ENCODE measurements at regions not wholly inside any gene's neighbourhood (a gene's known extent, or its start where the extent isn't known, plus 50 kb on each side); places are given as distances from the start of the nearest gene placed in this dataset.
"Not testable (repeated sequence)": the region's sequence is repeated elsewhere in the genome, so short reads cannot be mapped to it uniquely, and the experiment has no call there.

DNA sequence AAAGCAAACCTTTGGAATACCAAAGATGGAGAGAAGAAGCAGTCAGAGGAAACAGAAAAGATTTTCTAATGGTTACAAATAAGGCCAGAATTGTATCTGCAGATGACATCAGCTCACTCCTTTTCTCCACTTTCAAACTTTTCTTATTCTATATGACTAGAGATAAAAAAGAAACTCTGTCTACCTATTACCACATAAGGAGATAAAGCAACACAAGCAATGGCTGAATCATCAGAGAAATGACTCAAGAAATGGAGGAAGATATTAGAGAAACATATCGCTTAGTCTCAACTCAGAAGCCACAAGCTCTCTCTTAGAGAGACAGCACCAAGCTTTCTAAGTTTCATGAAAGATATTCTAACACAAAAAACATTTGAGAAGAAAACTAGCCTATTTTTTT, 784.0 kb downstream of the ZPLD1 start:
- no peaks in the 10 kb centered on the region for H3K4me1 ChIP-seq
- no peaks in the 10 kb centered on the region for H3K9me3 ChIP-seq
- DNase-seq, result no peak
- H3K27me3 ChIP-seq, result no peaks in the 10 kb centered on the region
- TF ChIP-seq, protein P1, sequence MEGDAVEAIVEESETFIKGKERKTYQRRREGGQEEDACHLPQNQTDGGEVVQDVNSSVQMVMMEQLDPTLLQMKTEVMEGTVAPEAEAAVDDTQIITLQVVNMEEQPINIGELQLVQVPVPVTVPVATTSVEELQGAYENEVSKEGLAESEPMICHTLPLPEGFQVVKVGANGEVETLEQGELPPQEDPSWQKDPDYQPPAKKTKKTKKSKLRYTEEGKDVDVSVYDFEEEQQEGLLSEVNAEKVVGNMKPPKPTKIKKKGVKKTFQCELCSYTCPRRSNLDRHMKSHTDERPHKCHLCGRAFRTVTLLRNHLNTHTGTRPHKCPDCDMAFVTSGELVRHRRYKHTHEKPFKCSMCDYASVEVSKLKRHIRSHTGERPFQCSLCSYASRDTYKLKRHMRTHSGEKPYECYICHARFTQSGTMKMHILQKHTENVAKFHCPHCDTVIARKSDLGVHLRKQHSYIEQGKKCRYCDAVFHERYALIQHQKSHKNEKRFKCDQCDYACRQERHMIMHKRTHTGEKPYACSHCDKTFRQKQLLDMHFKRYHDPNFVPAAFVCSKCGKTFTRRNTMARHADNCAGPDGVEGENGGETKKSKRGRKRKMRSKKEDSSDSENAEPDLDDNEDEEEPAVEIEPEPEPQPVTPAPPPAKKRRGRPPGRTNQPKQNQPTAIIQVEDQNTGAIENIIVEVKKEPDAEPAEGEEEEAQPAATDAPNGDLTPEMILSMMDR (IDR thresholded peaks at IDR 0.05), result no peak
- TF ChIP-seq POLR2A (IDR thresholded peaks at IDR 0.05), result no peak
- no peak overlapping the region for H3K4me3 ChIP-seq
- H3K27ac ChIP-seq, result no peak overlapping the region
- intact Hi-C loops (cut with DNase I), result no loop called here
- 84 to 87% methylated on average over 1 of the region's 1 CpG for WGBS, 2 donors
- no peaks in the 10 kb centered on the region for H3K36me3 ChIP-seq

DNA sequence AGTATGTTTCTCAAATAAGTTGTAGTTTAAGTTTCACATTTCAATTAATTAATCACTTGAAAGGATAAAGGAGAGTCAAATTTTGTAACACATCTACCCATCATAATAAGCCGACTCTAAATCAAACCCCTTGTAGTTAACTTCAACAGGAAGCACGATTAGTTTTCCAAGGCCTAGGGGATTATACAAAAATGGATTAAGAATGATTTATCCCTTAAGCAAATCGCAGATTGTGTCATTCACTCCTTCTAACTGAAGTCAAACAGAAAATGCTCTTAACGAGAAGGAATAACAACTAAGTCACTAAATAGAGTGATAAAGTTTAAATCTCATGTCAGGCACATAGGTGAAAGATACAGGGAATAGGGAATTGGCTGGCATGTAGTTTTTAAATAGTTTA, 792.8 kb downstream of the ZPLD1 start:
- H3K4me1 ChIP-seq, result no peaks in the 10 kb centered on the region
- no peak for DNase-seq
- H3K27ac ChIP-seq, result no peak overlapping the region
- intact Hi-C loops (cut with DNase I), result no loop called here
- WGBS, 2 donors, result 63 to 67% methylated on average over 4 of the region's 4 CpGs
- no peaks in the 10 kb centered on the region for H3K27me3 ChIP-seq
- no peak overlapping the region for H3K4me3 ChIP-seq
- H3K36me3 ChIP-seq, result no peaks in the 10 kb centered on the region
- no peak for TF ChIP-seq POLR2A (IDR thresholded peaks at IDR 0.05)
- TF ChIP-seq, protein P1 (IDR thresholded peaks at IDR 0.05), result no peak
- no peaks in the 10 kb centered on the region for H3K9me3 ChIP-seq

DNA sequence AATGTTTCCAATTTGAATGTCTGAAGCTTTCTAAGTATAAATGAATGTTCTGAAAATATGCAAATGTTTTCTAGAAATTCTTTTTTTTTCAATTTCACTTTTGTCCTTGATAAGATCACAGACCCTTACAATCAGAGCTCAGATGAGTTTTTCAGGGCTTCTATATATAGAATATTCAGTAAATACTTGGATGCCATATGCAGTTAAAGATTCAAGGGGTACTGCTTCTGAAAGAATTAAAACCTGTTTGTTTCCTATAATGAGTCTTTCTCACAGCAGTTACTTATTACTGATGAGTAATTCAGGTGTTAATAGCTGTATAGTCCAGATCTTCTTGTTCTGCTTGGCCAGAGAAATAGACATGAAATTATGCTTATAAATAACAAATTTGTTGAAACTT, 812.6 kb downstream of the ZPLD1 start:
- H3K4me1 ChIP-seq, result no peaks in the 10 kb centered on the region
- no peak for DNase-seq
- H3K27me3 ChIP-seq, result no peaks in the 10 kb centered on the region
- H3K9me3 ChIP-seq, result no peaks in the 10 kb centered on the region
- H3K36me3 ChIP-seq, result no peaks in the 10 kb centered on the region
- intact Hi-C loops (cut with DNase I), result no loop called here
- no peak overlapping the region for H3K27ac ChIP-seq
- no peak for TF ChIP-seq POLR2A (IDR thresholded peaks at IDR 0.05)
- TF ChIP-seq, protein P1 (IDR thresholded peaks at IDR 0.05), result no peak
- no peak overlapping the region for H3K4me3 ChIP-seq

DNA sequence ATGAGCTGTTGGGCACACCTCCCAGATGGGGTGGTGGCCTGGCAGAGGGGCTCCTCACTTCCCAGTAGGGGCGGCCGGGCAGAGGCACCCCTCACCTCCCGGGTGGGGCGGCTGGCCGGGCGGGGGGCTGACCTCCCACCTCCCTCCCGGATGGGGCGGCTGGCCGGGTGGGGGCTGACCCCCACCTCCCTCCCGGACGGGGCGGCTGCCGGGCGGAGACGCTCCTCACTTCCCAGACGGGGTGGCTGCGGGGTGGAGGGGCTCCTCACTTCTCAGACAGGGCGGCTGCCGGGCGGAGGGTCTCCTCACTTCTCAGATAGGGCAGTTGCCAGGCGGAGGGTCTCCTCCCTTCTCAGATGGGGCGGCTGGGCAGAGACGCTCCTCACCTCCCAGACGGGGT, 820.0 kb downstream of the ZPLD1 start:
- not testable (repeated sequence) for DNase-seq, H3K27me3 ChIP-seq
- WGBS, 2 donors, result no CpG with 5 or more reads among the region's 24 CpGs

DNA sequence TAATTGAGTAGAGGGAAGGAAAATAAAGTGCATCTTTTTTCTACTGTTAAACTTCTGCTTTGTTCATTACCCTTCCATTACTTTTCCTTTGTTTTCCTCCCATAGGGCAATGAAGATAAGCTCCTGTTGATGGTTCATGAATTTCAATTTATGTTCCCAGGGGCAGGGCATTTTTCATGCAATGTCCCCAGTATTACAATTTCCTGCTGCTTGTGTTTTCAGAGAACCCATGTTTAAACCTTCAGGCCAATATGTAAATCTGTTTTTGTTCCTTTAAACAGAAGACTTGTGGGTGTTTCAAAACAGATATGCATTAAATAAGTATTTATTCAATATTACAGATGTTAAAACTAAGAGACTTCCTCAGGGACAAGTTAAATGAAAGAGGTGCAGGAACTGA, 834.5 kb downstream of the ZPLD1 start:
- intact Hi-C loops (cut with DNase I), result no loop called here
- peaks cover 0 to 22% (median 0%) of the 10 kb centered on the region in 3 donors for H3K9me3 ChIP-seq
- no peaks in the 10 kb centered on the region for H3K36me3 ChIP-seq
- no peak for DNase-seq
- H3K4me3 ChIP-seq, result no peak overlapping the region
- no peaks in the 10 kb centered on the region for H3K4me1 ChIP-seq
- H3K27me3 ChIP-seq, result no peaks in the 10 kb centered on the region
- TF ChIP-seq, protein P1 (IDR thresholded peaks at IDR 0.05), result no peak
- no peak for TF ChIP-seq POLR2A (IDR thresholded peaks at IDR 0.05)
- no peak overlapping the region for H3K27ac ChIP-seq

More for the DNA sequence above, 820.0 kb downstream of the ZPLD1 start:
- H3K9me3 ChIP-seq; H3K4me3 ChIP-seq; intact Hi-C loops (cut with DNase I); H3K27ac ChIP-seq; H3K4me1 ChIP-seq; H3K36me3 ChIP-seq: not testable (repeated sequence)

DNA sequence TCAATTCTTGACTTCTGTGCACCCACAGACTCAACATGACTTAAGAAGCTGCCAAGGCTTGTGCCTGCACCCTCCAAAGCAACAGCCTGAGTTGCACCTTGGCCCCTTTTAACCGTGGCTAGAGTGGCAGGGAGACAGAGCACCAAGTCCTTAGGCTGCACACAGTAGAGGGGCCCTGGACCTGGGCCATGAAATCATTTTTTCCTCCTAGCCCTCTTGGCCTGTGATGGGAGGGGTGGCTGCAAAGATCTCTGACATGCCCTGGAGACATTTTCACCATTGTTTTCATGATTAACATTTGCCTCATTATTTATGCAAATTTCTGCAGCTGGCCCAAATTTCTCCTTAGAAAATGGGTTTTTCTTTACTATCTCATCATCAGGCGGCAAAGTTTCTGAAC, 836.8 kb downstream of the ZPLD1 start:
- H3K27me3 ChIP-seq, result no peaks in the 10 kb centered on the region
- no peak overlapping the region for H3K4me3 ChIP-seq
- intact Hi-C loops (cut with DNase I), result no loop called here
- DNase-seq, result no peak
- H3K9me3 ChIP-seq, result peaks cover 0 to 22% (median 0%) of the 10 kb centered on the region in 3 donors
- WGBS, 2 donors, result 60 to 93% methylated on average over 2 of the region's 2 CpGs
- H3K36me3 ChIP-seq, result no peaks in the 10 kb centered on the region
- no peaks in the 10 kb centered on the region for H3K4me1 ChIP-seq
- H3K27ac ChIP-seq, result no peak overlapping the region
- TF ChIP-seq, protein P1 (IDR thresholded peaks at IDR 0.05), result no peak
- no peak for TF ChIP-seq POLR2A (IDR thresholded peaks at IDR 0.05)
